T-helper 2 cell treated with Interferon-gamma antibody and Interleukin-4, amounts not matched to agents 5 μg/mL and 100 μg/mL, for 36 hours (primary cell): ENCODE measurements at regions not wholly inside any gene's neighbourhood (a gene's known extent, or its start where the extent isn't known, plus 50 kb on each side); places are given as distances from the start of the nearest gene placed in this dataset.

Experiments
- DNase-seq: peaks from one replicate; pipeline ENCODE4 v3.0.0; 2021; ENCODE audit warnings: low spot score
- H3K27ac Mint-ChIP-seq: one replicate; pipeline ENCODE4 v1.8.0; 2021; ENCODE audit warnings: mild to moderate bottlenecking, mixed read lengths
- H3K27me3 Mint-ChIP-seq: one replicate; pipeline ENCODE4 v1.8.0; 2021; ENCODE audit warnings: low read depth, mixed read lengths
- H3K36me3 Mint-ChIP-seq: one replicate; pipeline ENCODE4 v1.8.0; 2021; ENCODE audit warnings: low read depth, mixed read lengths
- H3K4me1 Mint-ChIP-seq: one replicate; pipeline ENCODE4 v1.8.0; 2021; ENCODE audit warnings: low read depth, mixed read lengths
- H3K4me3 Mint-ChIP-seq: one replicate; pipeline ENCODE4 v1.8.0; 2022; ENCODE audit warnings: mild to moderate bottlenecking, moderate library complexity, mixed read lengths
- H3K9me3 Mint-ChIP-seq: one replicate; pipeline ENCODE4 v1.8.0; 2021; ENCODE audit warnings: mixed read lengths

GRCh38 chr12:90262251-90262650 lies 553.6 kb upstream of the ATP2B1 start:
- DNase-seq, result no peak
- no peaks in the 10 kb centered on the region for H3K4me1 Mint-ChIP-seq
- H3K27me3 Mint-ChIP-seq, result peaks cover 12% of the 10 kb centered on the region
- H3K27ac Mint-ChIP-seq, result no peak overlapping the region
- H3K4me3 Mint-ChIP-seq, result no peak overlapping the region
- no peaks in the 10 kb centered on the region for H3K9me3 Mint-ChIP-seq
- no peaks in the 10 kb centered on the region for H3K36me3 Mint-ChIP-seq

GRCh38 chr12:90261283-90261682 lies 552.6 kb upstream of the ATP2B1 start:
- Mint-ChIP-seq H3K27me3 (peaks cover 12% of the 10 kb centered on the region), H3K9me3 (no peaks in the 10 kb centered on the region), H3K4me3 (no peak overlapping the region)

GRCh38 chr12:90260136-90260535 lies 551.5 kb upstream of the ATP2B1 start:
- no peak for DNase-seq
- Mint-ChIP-seq H3K4me3 (no peak overlapping the region), H3K36me3 (no peaks in the 10 kb centered on the region), H3K27me3 (peaks cover 11% of the 10 kb centered on the region), H3K4me1 (no peaks in the 10 kb centered on the region), H3K9me3 (no peaks in the 10 kb centered on the region), H3K27ac (no peak overlapping the region)

More at GRCh38 chr12:90261283-90261682, 552.6 kb upstream of the ATP2B1 start:
- Mint-ChIP-seq H3K36me3 (no peaks in the 10 kb centered on the region), H3K27ac (no peak overlapping the region), H3K4me1 (no peaks in the 10 kb centered on the region)
- no peak for DNase-seq

- no peaks in the 10 kb centered on the region for H3K36me3 Mint-ChIP-seq
- DNase-seq, result no peak
- H3K4me3 Mint-ChIP-seq, result no peak overlapping the region
- H3K4me1 Mint-ChIP-seq, result peaks cover 8% of the 10 kb centered on the region
- no peaks in the 10 kb centered on the region for H3K9me3 Mint-ChIP-seq
- H3K27ac Mint-ChIP-seq, result no peak overlapping the region
- peaks cover 8% of the 10 kb centered on the region for H3K27me3 Mint-ChIP-seq
Observed at GRCh38 chr12:90257927-90258624, 549.4 kb upstream of the ATP2B1 start.

- Mint-ChIP-seq H3K27me3 (peaks cover 6% of the 10 kb centered on the region), H3K9me3 (no peaks in the 10 kb centered on the region), H3K4me3 (no peak overlapping the region), H3K4me1 (peaks cover 8% of the 10 kb centered on the region), H3K27ac (no peak overlapping the region), H3K36me3 (no peaks in the 10 kb centered on the region)
- DNase-seq, result no peak
Observed at GRCh38 chr12:90254796-90255195, 546.2 kb upstream of the ATP2B1 start.

GRCh38 chr12:90253674-90254181 lies 545.1 kb upstream of the ATP2B1 start:
- Mint-ChIP-seq H3K36me3 (no peaks in the 10 kb centered on the region), H3K9me3 (no peaks in the 10 kb centered on the region), H3K4me1 (peaks cover 8% of the 10 kb centered on the region), H3K4me3 (no peak overlapping the region), H3K27ac (no peak overlapping the region), H3K27me3 (peaks cover 6% of the 10 kb centered on the region)
- DNase-seq, result peak; percentile 25

GRCh38 chr12:90253136-90253535 lies 544.5 kb upstream of the ATP2B1 start:
- H3K27ac Mint-ChIP-seq, result no peak overlapping the region
- H3K36me3 Mint-ChIP-seq, result no peaks in the 10 kb centered on the region
- H3K9me3 Mint-ChIP-seq, result no peaks in the 10 kb centered on the region
- peaks cover 8% of the 10 kb centered on the region for H3K4me1 Mint-ChIP-seq
- H3K27me3 Mint-ChIP-seq, result peaks cover 6% of the 10 kb centered on the region
- no peak overlapping the region for H3K4me3 Mint-ChIP-seq
- no peak for DNase-seq

- H3K27ac Mint-ChIP-seq, result no peak overlapping the region
Observed at GRCh38 chr12:90250766-90251165, 542.1 kb upstream of the ATP2B1 start.

GRCh38 chr12:90250042-90250441 lies 541.4 kb upstream of the ATP2B1 start:
- Mint-ChIP-seq H3K36me3 (no peaks in the 10 kb centered on the region), H3K27ac (no peak overlapping the region), H3K4me3 (no peak overlapping the region), H3K27me3 (peaks cover 9% of the 10 kb centered on the region), H3K4me1 (peaks cover 8% of the 10 kb centered on the region), H3K9me3 (no peaks in the 10 kb centered on the region)
- DNase-seq, result no peak

More at GRCh38 chr12:90250766-90251165, 542.1 kb upstream of the ATP2B1 start:
- no peaks in the 10 kb centered on the region for H3K36me3 Mint-ChIP-seq
- H3K4me3 Mint-ChIP-seq, result no peak overlapping the region
- peaks cover 9% of the 10 kb centered on the region for H3K27me3 Mint-ChIP-seq
- DNase-seq, result no peak
- H3K4me1 Mint-ChIP-seq, result peaks cover 8% of the 10 kb centered on the region
- no peaks in the 10 kb centered on the region for H3K9me3 Mint-ChIP-seq

- no peak overlapping the region for H3K27ac Mint-ChIP-seq
- H3K4me1 Mint-ChIP-seq, result no peaks in the 10 kb centered on the region
- no peaks in the 10 kb centered on the region for H3K36me3 Mint-ChIP-seq
- H3K4me3 Mint-ChIP-seq, result no peak overlapping the region
- peaks cover 6% of the 10 kb centered on the region for H3K27me3 Mint-ChIP-seq
- H3K9me3 Mint-ChIP-seq, result no peaks in the 10 kb centered on the region
- DNase-seq, result no peak
Observed at GRCh38 chr12:90246688-90247087, 538.0 kb upstream of the ATP2B1 start.

- Mint-ChIP-seq H3K9me3 (no peaks in the 10 kb centered on the region), H3K4me3 (no peak overlapping the region), H3K27ac (no peak overlapping the region), H3K4me1 (no peaks in the 10 kb centered on the region), H3K36me3 (no peaks in the 10 kb centered on the region), H3K27me3 (peaks cover 3% of the 10 kb centered on the region)
- no peak for DNase-seq
Observed at GRCh38 chr12:90245391-90245790, 536.8 kb upstream of the ATP2B1 start.

GRCh38 chr12:90244232-90244631 lies 535.6 kb upstream of the ATP2B1 start:
- H3K4me1 Mint-ChIP-seq, result no peaks in the 10 kb centered on the region
- H3K27me3 Mint-ChIP-seq, result peaks cover 2% of the 10 kb centered on the region
- no peaks in the 10 kb centered on the region for H3K36me3 Mint-ChIP-seq
- no peak overlapping the region for H3K27ac Mint-ChIP-seq
- no peaks in the 10 kb centered on the region for H3K9me3 Mint-ChIP-seq
- DNase-seq, result no peak
- no peak overlapping the region for H3K4me3 Mint-ChIP-seq

- no peaks in the 10 kb centered on the region for H3K4me1 Mint-ChIP-seq
- H3K27ac Mint-ChIP-seq, result no peak overlapping the region
- no peak for DNase-seq
- H3K27me3 Mint-ChIP-seq, result peaks cover 2% of the 10 kb centered on the region
- no peaks in the 10 kb centered on the region for H3K36me3 Mint-ChIP-seq
- H3K4me3 Mint-ChIP-seq, result no peak overlapping the region
- H3K9me3 Mint-ChIP-seq, result no peaks in the 10 kb centered on the region
Observed at GRCh38 chr12:90243211-90243610, 534.6 kb upstream of the ATP2B1 start.

GRCh38 chr12:90239732-90240260 lies 531.2 kb upstream of the ATP2B1 start:
- Mint-ChIP-seq H3K4me3 (no peak overlapping the region), H3K27me3 (no peaks in the 10 kb centered on the region), H3K27ac (no peak overlapping the region), H3K36me3 (no peaks in the 10 kb centered on the region), H3K4me1 (no peaks in the 10 kb centered on the region), H3K9me3 (no peaks in the 10 kb centered on the region)
- DNase-seq, result no peak
